Naive thymus-derived CD4-positive, alpha-beta T cell (primary cell): ENCODE measurements at regions not wholly inside any gene's neighbourhood (a gene's known extent, or its start where the extent isn't known, plus 50 kb on each side); places are given as distances from the start of the nearest gene placed in this dataset.

ENCODE experiments used
- ATAC-seq: fragments of 150-1000 bp; cut with Tn5 transposase; 2 replicates; pipeline ENCODE4 v1.10.0; 2021; ENCODE audit warnings: mild to moderate bottlenecking, moderate library complexity
- CTCF ChIA-PET: fragments of 350-600 bp; sonication (Branson Sonifier 250); formaldehyde crosslinking; loops from one replicate; lab custom pipeline; 2021; ENCODE audit warnings: antibody characterized with exemption; lab: Charles Lee
- POLR2A ChIA-PET: fragments of 350-600 bp; sonication (Branson Sonifier 250); formaldehyde crosslinking; loops from one replicate; lab custom pipeline; 2021; ENCODE audit warnings: antibody characterized with exemption, inconsistent platforms; lab: Charles Lee
- DNase-seq, 9 donors: peaks; one replicate each; pipeline versions ENCODE4 v3.0.0 to v3.0.0-alpha.2; 2020 to 2022; ENCODE audit warnings: mixed read lengths in 1 of 9
- H3K27ac ChIP-seq: one replicate; pipeline ENCODE4 v1.7.0; 2013; ENCODE audit warnings: mild to moderate bottlenecking, low read depth, low read length, moderate library complexity
- H3K27me3 ChIP-seq, 2 donors: one replicate each; pipeline ENCODE4 v1.7.0; 2013; ENCODE audit warnings: low read length in 2 of 2, mild to moderate bottlenecking in 2 of 2, moderate library complexity in 2 of 2; ENCODE audit not compliant: control insufficient read depth in 2 of 2, insufficient read depth in 2 of 2
- H3K36me3 ChIP-seq, 3 experiments: 1 replicate in 2 of 3; 2 replicates in 1 of 3; pipeline ENCODE4 v1.7.0; 2013; ENCODE audit warnings: low read length in 3 of 3, mild to moderate bottlenecking in 3 of 3, moderate library complexity in 1 of 3; ENCODE audit not compliant: insufficient read depth in 3 of 3, control insufficient read depth in 2 of 3
- H3K4me1 ChIP-seq, 2 donors: one replicate each; pipeline ENCODE4 v1.7.0; 2013; ENCODE audit warnings: low read length in 2 of 2, mild to moderate bottlenecking in 2 of 2, moderate library complexity in 1 of 2; ENCODE audit not compliant: control insufficient read depth in 2 of 2, insufficient read depth in 2 of 2
- H3K4me3 ChIP-seq: 2 replicates; pipeline ENCODE4 v1.7.0; 2013; ENCODE audit warnings: mild to moderate bottlenecking, low read length
- H3K9me3 ChIP-seq, 3 experiments: 1 replicate in 2 of 3; 2 replicates in 1 of 3; pipeline ENCODE4 v1.7.0; 2013; ENCODE audit warnings: low read length in 3 of 3; ENCODE audit not compliant: control insufficient read depth in 2 of 3
- H3K27ac Mint-ChIP-seq, 9 donors: one replicate each; pipeline ENCODE4 v1.8.0; 2020 to 2022; ENCODE audit warnings: mixed read lengths in 9 of 9, mild to moderate bottlenecking in 8 of 9, moderate library complexity in 5 of 9, inconsistent platforms in 2 of 9
- H3K27me3 Mint-ChIP-seq, 5 donors: one replicate each; pipeline ENCODE4 v1.8.0; 2021 to 2022; ENCODE audit warnings: mixed read lengths in 5 of 5, mild to moderate bottlenecking in 1 of 5
- H3K36me3 Mint-ChIP-seq, 5 donors: one replicate each; pipeline ENCODE4 v1.8.0; 2020 to 2022; ENCODE audit warnings: mixed read lengths in 5 of 5, mild to moderate bottlenecking in 3 of 5, inconsistent platforms in 1 of 5
- H3K4me1 Mint-ChIP-seq, 7 donors: one replicate each; pipeline ENCODE4 v1.8.0; 2020 to 2022; ENCODE audit warnings: mixed read lengths in 7 of 7, mild to moderate bottlenecking in 3 of 7, inconsistent platforms in 1 of 7
- H3K4me3 Mint-ChIP-seq, 10 donors: one replicate each; pipeline ENCODE4 v1.8.0; 2020 to 2022; ENCODE audit warnings: mild to moderate bottlenecking in 10 of 10, mixed read lengths in 10 of 10, moderate library complexity in 6 of 10, inconsistent platforms in 2 of 10
- H3K9me3 Mint-ChIP-seq, 11 donors: one replicate each; pipeline ENCODE4 v1.8.0; 2020 to 2022; ENCODE audit warnings: mixed read lengths in 11 of 11, mild to moderate bottlenecking in 4 of 11, inconsistent platforms in 1 of 11, moderate library complexity in 1 of 11
- intact Hi-C, 2 donors: fragments of 100-400 bp; cut with micrococcal nuclease; formaldehyde crosslinking; loops; one replicate each; pipeline ENCODE4 v1.15.1; 2023

DNA sequence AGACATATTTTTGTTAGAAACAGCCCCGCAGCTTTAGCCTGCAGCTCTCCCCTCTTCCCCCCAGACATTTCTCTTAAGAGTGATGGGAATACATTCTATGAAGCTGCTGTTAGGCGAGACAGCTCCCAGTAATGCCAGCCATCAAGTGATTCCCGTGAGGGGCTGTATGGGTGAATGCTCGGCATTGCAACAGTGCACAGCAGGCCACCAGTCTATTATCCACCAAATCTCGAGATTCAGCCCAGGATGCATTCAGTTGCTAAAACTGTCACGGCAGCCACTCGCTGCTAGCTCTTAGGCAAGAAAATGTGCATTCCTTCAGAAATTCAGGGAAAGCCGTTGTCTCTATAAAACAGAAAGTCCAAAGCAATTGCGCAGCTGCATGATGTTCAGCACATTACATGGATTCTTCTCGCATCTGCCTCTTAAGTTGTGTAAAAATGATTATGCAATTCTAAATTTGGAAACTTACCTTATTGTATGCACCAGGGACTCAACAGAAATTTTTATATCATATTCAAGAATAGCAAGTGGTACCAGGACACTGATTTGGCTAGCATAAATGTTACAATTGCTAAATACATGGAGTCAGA is 211.3 kb upstream of the ARL4C start:
- no peak for DNase-seq
- Mint-ChIP-seq H3K4me1 (no peaks in the 10 kb centered on the region), H3K9me3 (no peaks in the 10 kb centered on the region), H3K36me3 (no peaks in the 10 kb centered on the region), H3K27ac (no peak overlapping the region), H3K27me3 (peaks cover 6 to 30% (median 30%) of the 10 kb centered on the region in 5 donors), H3K4me3 (no peak overlapping the region)
- CTCF ChIA-PET, result no interaction called here
- POLR2A ChIA-PET, result no interaction called here
- intact Hi-C loops, result no loop called here
- no peak overlapping the region for H3K4me3 ChIP-seq
- H3K27ac ChIP-seq, result no peak overlapping the region
- no peak for ATAC-seq
- no peaks in the 10 kb centered on the region for H3K9me3 ChIP-seq
- H3K4me1 ChIP-seq, result no peaks in the 10 kb centered on the region
- no peaks in the 10 kb centered on the region for H3K27me3 ChIP-seq
- H3K36me3 ChIP-seq, result no peaks in the 10 kb centered on the region

- Mint-ChIP-seq H3K4me3 (no peak overlapping the region), H3K27me3 (peaks cover 5 to 43% (median 25%) of the 10 kb centered on the region in 5 donors), H3K4me1 (peaks cover 0 to 2% (median 0%) of the 10 kb centered on the region in 7 donors), H3K36me3 (no peaks in the 10 kb centered on the region), H3K27ac (no peak overlapping the region), H3K9me3 (no peaks in the 10 kb centered on the region)
- no peaks in the 10 kb centered on the region for H3K4me1 ChIP-seq
- ATAC-seq (no peak), DNase-seq (no peak)
- no peak overlapping the region for H3K27ac ChIP-seq
- intact Hi-C loops, result no loop called here
- no peak overlapping the region for H3K4me3 ChIP-seq
- no peaks in the 10 kb centered on the region for H3K27me3 ChIP-seq
- ChIA-PET POLR2A (no interaction called here), CTCF (no interaction called here)
- H3K36me3 ChIP-seq, result no peaks in the 10 kb centered on the region
- H3K9me3 ChIP-seq, result no peaks in the 10 kb centered on the region
Measured at GRCh38 chr2:234706086-234706485, 209.2 kb upstream of the ARL4C start.

DNA sequence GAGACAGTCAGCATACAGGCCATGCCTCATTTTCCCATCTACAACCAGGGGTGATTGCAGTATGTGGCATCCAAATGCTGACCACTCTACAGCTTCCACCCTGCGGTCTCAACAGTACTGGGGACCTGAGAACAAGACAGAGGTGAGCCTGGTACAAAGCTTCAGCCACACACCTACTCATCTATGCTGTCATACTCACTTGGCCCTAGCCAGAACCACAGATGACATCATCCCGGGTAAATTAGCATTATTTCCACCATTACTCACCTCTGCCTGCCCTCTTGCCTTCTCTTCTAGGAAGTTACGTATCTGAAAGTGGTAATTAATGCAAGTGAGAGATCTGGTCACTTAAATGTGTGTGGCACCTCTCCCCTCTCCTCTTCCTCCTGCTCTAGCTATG is 208.2 kb upstream of the ARL4C start:
- CTCF ChIA-PET, result no interaction called here
- Mint-ChIP-seq H3K27ac (no peak overlapping the region), H3K9me3 (peaks cover 0 to 2% (median 0%) of the 10 kb centered on the region in 11 donors), H3K27me3 (peaks cover 2 to 46% (median 22%) of the 10 kb centered on the region in 5 donors), H3K4me3 (no peak overlapping the region), H3K36me3 (no peaks in the 10 kb centered on the region), H3K4me1 (peaks cover 0 to 2% (median 0%) of the 10 kb centered on the region in 7 donors)
- intact Hi-C loops, result no loop called here
- H3K36me3 ChIP-seq, result no peaks in the 10 kb centered on the region
- no peak overlapping the region for H3K27ac ChIP-seq
- no peak for ATAC-seq
- no peaks in the 10 kb centered on the region for H3K4me1 ChIP-seq
- no peaks in the 10 kb centered on the region for H3K27me3 ChIP-seq
- DNase-seq, result no peak
- POLR2A ChIA-PET, result no interaction called here
- H3K4me3 ChIP-seq, result no peak overlapping the region
- H3K9me3 ChIP-seq, result no peaks in the 10 kb centered on the region

DNA sequence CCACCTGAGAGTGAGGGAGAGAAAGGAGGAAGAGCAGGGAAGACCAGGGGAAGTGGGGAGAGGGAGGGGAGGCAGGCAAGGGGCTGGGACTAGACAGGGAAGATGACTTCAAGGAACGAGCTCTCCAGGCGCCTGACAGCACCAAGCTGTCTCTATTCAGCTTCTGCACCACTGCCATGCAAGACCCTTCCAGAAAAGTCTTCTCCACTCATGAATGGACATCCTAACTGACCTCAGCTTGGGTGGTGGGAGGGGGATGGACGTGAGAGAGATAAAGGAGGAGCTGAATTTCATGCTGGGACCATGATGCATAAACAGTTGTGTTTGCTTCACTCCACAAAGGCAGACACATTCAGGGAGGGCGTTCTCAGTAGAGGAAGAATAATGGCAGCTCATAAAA is 206.4 kb upstream of the ARL4C start:
- peaks cover 0 to 2% (median 0%) of the 10 kb centered on the region in 7 donors for H3K4me1 Mint-ChIP-seq
- H3K27ac Mint-ChIP-seq, result no peak overlapping the region
- H3K36me3 Mint-ChIP-seq, result no peaks in the 10 kb centered on the region
- Histone ChIP-seq H3K4me3 (no peak overlapping the region), H3K27ac (no peak overlapping the region), H3K4me1 (no peaks in the 10 kb centered on the region), H3K27me3 (no peaks in the 10 kb centered on the region), H3K9me3 (peaks cover 0 to 4% (median 0%) of the 10 kb centered on the region in 3 experiments), H3K36me3 (no peaks in the 10 kb centered on the region)
- peaks cover 0 to 6% (median 0%) of the 10 kb centered on the region in 11 donors for H3K9me3 Mint-ChIP-seq
- peaks cover 0 to 29% (median 9%) of the 10 kb centered on the region in 5 donors for H3K27me3 Mint-ChIP-seq
- ATAC-seq, result no peak
- DNase-seq, result no peak
- ChIA-PET CTCF (no interaction called here), POLR2A (no interaction called here)
- intact Hi-C loops, result no loop called here
- no peak overlapping the region for H3K4me3 Mint-ChIP-seq

DNA sequence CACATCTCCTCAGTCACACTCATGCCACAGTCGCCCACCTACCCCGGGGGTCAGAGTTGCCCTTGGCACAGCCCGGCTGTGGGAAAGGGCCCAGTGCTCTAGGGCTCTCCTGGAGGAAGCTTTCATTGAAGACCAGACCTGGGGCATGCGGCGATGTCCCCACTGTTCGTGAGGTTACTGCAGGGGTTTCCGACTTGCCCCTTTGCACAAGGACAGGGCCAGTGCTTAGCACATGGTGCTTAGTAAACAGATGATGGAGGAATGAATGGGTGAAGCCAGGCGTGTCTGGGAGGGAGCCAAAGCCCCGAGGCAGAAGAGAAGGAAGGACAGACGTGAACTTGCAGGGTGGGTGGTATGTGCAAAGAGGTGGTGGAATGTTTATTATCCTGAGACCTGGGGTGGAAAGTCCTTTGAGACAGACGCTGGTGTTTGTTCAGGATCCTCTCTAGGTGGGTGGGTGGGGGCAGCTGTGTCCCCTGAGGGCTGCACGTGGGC is 205.9 kb upstream of the ARL4C start:
- CTCF ChIA-PET, result no interaction called here
- DNase-seq, result no peak
- Histone ChIP-seq H3K36me3 (no peaks in the 10 kb centered on the region), H3K4me1 (no peaks in the 10 kb centered on the region), H3K9me3 (peaks cover 0 to 7% (median 0%) of the 10 kb centered on the region in 3 experiments), H3K4me3 (no peak overlapping the region), H3K27me3 (no peaks in the 10 kb centered on the region), H3K27ac (no peak overlapping the region)
- peaks cover 0 to 2% (median 0%) of the 10 kb centered on the region in 7 donors for H3K4me1 Mint-ChIP-seq
- peaks cover 0 to 29% (median 7%) of the 10 kb centered on the region in 5 donors for H3K27me3 Mint-ChIP-seq
- H3K4me3 Mint-ChIP-seq, result no peak overlapping the region
- peaks cover 0 to 9% (median 3%) of the 10 kb centered on the region in 11 donors for H3K9me3 Mint-ChIP-seq
- H3K27ac Mint-ChIP-seq, result no peak overlapping the region
- POLR2A ChIA-PET, result no interaction called here
- H3K36me3 Mint-ChIP-seq, result peaks cover 0 to 2% (median 0%) of the 10 kb centered on the region in 5 donors
- no peak for ATAC-seq
- intact Hi-C loops, result no loop called here

GRCh38 chr2:234701841-234702240 is 205.0 kb upstream of the ARL4C start:
- Mint-ChIP-seq H3K27ac (no peak overlapping the region), H3K4me3 (no peak overlapping the region), H3K4me1 (peaks cover 0 to 2% (median 0%) of the 10 kb centered on the region in 7 donors), H3K27me3 (peaks cover 0 to 29% (median 7%) of the 10 kb centered on the region in 5 donors), H3K36me3 (peaks cover 0 to 5% (median 2%) of the 10 kb centered on the region in 5 donors), H3K9me3 (peaks cover 0 to 19% (median 7%) of the 10 kb centered on the region in 11 donors)
- no peaks in the 10 kb centered on the region for H3K4me1 ChIP-seq
- H3K27me3 ChIP-seq, result no peaks in the 10 kb centered on the region
- no peak for DNase-seq
- intact Hi-C loops, result no loop called here
- ChIA-PET POLR2A (no interaction called here), CTCF (no interaction called here)
- peaks cover 0 to 15% (median 0%) of the 10 kb centered on the region in 3 experiments for H3K9me3 ChIP-seq
- no peak for ATAC-seq
- no peaks in the 10 kb centered on the region for H3K36me3 ChIP-seq
- H3K4me3 ChIP-seq, result no peak overlapping the region
- no peak overlapping the region for H3K27ac ChIP-seq

DNA sequence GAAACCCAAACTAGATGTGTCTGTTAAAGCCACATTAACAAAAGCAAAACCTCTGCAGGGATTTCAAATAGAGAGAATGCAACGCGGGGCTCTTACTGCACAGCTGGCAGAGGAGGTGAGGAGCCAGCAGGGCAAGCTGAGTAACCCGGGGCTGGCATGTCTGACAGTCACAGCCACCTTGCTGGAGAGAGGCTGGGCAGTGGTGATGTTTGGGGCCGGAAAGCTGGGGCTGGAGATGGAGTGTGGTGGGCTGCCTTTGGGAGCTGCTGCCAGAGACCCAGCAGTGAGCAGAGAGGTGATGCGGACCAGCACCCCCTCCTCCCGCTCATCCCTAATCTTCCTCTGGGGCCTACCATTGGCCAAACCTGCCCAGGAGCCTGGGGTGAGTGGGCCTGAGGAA is 204.5 kb upstream of the ARL4C start:
- Histone ChIP-seq H3K4me3 (no peak overlapping the region), H3K36me3 (no peaks in the 10 kb centered on the region), H3K27me3 (no peaks in the 10 kb centered on the region), H3K9me3 (peaks cover 0 to 16% (median 0%) of the 10 kb centered on the region in 3 experiments), H3K4me1 (no peaks in the 10 kb centered on the region), H3K27ac (no peak overlapping the region)
- DNase-seq, result no peak
- CTCF ChIA-PET, result no interaction called here
- Mint-ChIP-seq H3K4me1 (peaks cover 0 to 2% (median 0%) of the 10 kb centered on the region in 7 donors), H3K4me3 (no peak overlapping the region), H3K27ac (no peak overlapping the region), H3K36me3 (peaks cover 0 to 5% (median 3%) of the 10 kb centered on the region in 5 donors), H3K27me3 (peaks cover 0 to 30% (median 11%) of the 10 kb centered on the region in 5 donors), H3K9me3 (peaks cover 4 to 23% (median 10%) of the 10 kb centered on the region in 11 donors)
- POLR2A ChIA-PET, result no interaction called here
- no peak for ATAC-seq
- intact Hi-C loops, result no loop called here
